ENCODE measurements at regions not wholly inside any gene's neighbourhood (a gene's known extent, or its start where the extent isn't known, plus 50 kb on each side); places are given as distances from the start of the nearest gene placed in this dataset.

GRCh38 chr3:20776692-20777091 is 590.7 kb upstream of the SGO1 start:
- H4K8ac ChIP-seq (replicated peaks; ENCODE audit: insufficient read length, low read depth, low read length): no peak overlapping the region
- H3K56ac ChIP-seq (ENCODE audit: insufficient read length, low read depth, low read length): no peak overlapping the region
- no peak overlapping the region for H2BK5ac ChIP-seq (ENCODE audit: insufficient read length, low read length)
- no peak for TF ChIP-seq CTCF (conservative IDR thresholded peaks at IDR 0.05)
- no peaks in the 10 kb centered on the region for H3K9me3 Mint-ChIP-seq
- H2BK120ac ChIP-seq (ENCODE audit: low read depth, low read length, poor library complexity, severe bottlenecking): no peak overlapping the region
- no peak overlapping the region for H3T11ph ChIP-seq (ENCODE audit: low read length)
- no peaks in the 10 kb centered on the region for H3K79me2 ChIP-seq (ENCODE audit: insufficient read depth, low read length)
- H3K27ac ChIP-seq (ENCODE audit: insufficient read length, low read depth, low read length): no peak overlapping the region
- H3K27me3 ChIP-seq (ENCODE audit: insufficient read depth, low read length): no peaks in the 10 kb centered on the region
- H4K91ac ChIP-seq (ENCODE audit: insufficient read length, low read depth, low read length): no peak overlapping the region
- H4K5ac ChIP-seq (ENCODE audit: insufficient read length, low read depth, low read length): no peak overlapping the region
- no peaks in the 10 kb centered on the region for H3K9me3 ChIP-seq (ENCODE audit: control insufficient read depth, low read depth, low read length)
- no peak overlapping the region for H3K4ac ChIP-seq (ENCODE audit: low read depth, low read length)
- H2BK15ac ChIP-seq (ENCODE audit: low read depth, low read length): no peak overlapping the region
- H3K36me3 Mint-ChIP-seq (ENCODE audit: insufficient read depth in 1 of 3, low read depth in 3 of 3): no peaks in the 10 kb centered on the region; a peak in 2 of 7 replicates
- H3K27ac Mint-ChIP-seq: no peak overlapping the region
- no peak overlapping the region for H2BK12ac ChIP-seq (ENCODE audit: insufficient read length, low read depth, low read length)
- no peak overlapping the region for H3K23ac ChIP-seq (ENCODE audit: insufficient read length, low read depth, low read length)
- no peak overlapping the region for H3K14ac ChIP-seq (ENCODE audit: insufficient read depth, low read length)
- H3K4me1 Mint-ChIP-seq: no peaks in the 10 kb centered on the region
- H2AFZ ChIP-seq (ENCODE audit: low read length): no peak overlapping the region
- no peaks in the 10 kb centered on the region for H3K27me3 Mint-ChIP-seq (ENCODE audit: low read depth)
- WGBS (ENCODE audit: extremely low coverage, insufficient read length, low lambda C conversion rate): no CpG with 5 or more reads among the region's 1 CpG
- no peak for DNase-seq
- H3K4me1 ChIP-seq (ENCODE audit: insufficient read depth, low read length): no peaks in the 10 kb centered on the region
- no peaks in the 10 kb centered on the region for H3K23me2 ChIP-seq (ENCODE audit: insufficient read length, low read depth, low read length, poor library complexity, severe bottlenecking)
- H3K9ac ChIP-seq (ENCODE audit: extremely low read depth, insufficient read length, low read length): no peak overlapping the region
- H3K4me2 ChIP-seq (ENCODE audit: insufficient read depth, insufficient read length, low read length): no peak overlapping the region
- no peak overlapping the region for H3K18ac ChIP-seq (ENCODE audit: insufficient read length, low read depth, low read length)
- no peak overlapping the region for H3K4me3 Mint-ChIP-seq
- no peaks in the 10 kb centered on the region for H4K20me1 ChIP-seq (ENCODE audit: control insufficient read depth, insufficient read depth, insufficient read length)
- no peak overlapping the region for H2AK5ac ChIP-seq (ENCODE audit: insufficient read length, low read length)
- H3K79me1 ChIP-seq (ENCODE audit: insufficient read depth, low read depth, low read length, poor library complexity, severe bottlenecking): no peaks in the 10 kb centered on the region
- H2BK20ac ChIP-seq (ENCODE audit: low read depth, low read length, poor library complexity, severe bottlenecking): no peak overlapping the region

All from H9 (cell line).